HUES64 (cell line): ENCODE measurements at regions not wholly inside any gene's neighbourhood (a gene's known extent, or its start where the extent isn't known, plus 50 kb on each side); places are given as distances from the start of the nearest gene placed in this dataset.
A peak's percentile ranks its signal among the peaks of the same experiment; 100 is the strongest.

ENCODE experiments used
- H3K27ac ChIP-seq: 2 replicates; pipeline ENCODE4 v1.7.0; 2013; ENCODE audit warnings: low read depth, low read length, inconsistent platforms
- H3K27me3 ChIP-seq: 2 replicates; pipeline ENCODE4 v1.6.1; 2013; ENCODE audit warnings: mild to moderate bottlenecking, low read length; ENCODE audit not compliant: insufficient read depth
- H3K36me3 ChIP-seq: 2 replicates; pipeline ENCODE4 v1.6.1; 2013; ENCODE audit warnings: mild to moderate bottlenecking, low read length; ENCODE audit not compliant: insufficient read depth
- H3K4me1 ChIP-seq: 2 replicates; pipeline ENCODE4 v1.6.1; 2013; ENCODE audit warnings: mild to moderate bottlenecking, low read length, moderate library complexity; ENCODE audit not compliant: insufficient read depth
- H3K4me3 ChIP-seq: 2 replicates; pipeline ENCODE4 v1.5.1; 2013; ENCODE audit warnings: mild to moderate bottlenecking, low read length, moderate library complexity
- H3K9ac ChIP-seq: 2 replicates; pipeline ENCODE4 v1.6.1; 2013; ENCODE audit warnings: mild to moderate bottlenecking, low read depth, low read length
- H3K9me3 ChIP-seq: 2 replicates; pipeline ENCODE4 v1.6.1; 2013; ENCODE audit warnings: low read depth, low read length; ENCODE audit not compliant: insufficient read depth
- WGBS: fragments of 150-250, 120-280 bp; methylation state at CpG from one replicate; pipeline ENCODE4 v1.1.7; 2013; ENCODE audit warnings: missing lambda C conversion rate; 5-methylcytosine and 5-hydroxymethylcytosine counted together

DNA sequence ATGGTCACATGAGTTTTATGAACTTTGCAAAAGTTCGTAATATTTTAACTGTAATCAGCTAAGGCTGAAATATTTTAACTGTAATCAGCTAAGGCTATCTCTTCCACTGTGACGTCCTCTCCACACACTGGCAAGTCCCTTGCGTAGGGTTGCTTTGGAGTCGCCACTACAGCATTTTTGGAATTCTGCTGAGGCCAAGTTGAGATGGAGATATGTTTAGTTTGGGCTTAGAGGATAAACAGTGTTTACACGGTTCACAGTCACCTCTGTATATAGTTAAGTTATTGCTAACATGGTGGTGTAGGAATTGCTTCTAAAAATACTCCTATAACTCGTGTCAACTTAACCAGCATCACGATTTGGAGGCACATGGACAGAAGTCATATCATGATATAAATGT lies 143.6 kb upstream of the SERP2 start:
- Histone ChIP-seq H3K27ac (no peak overlapping the region), H3K27me3 (no peaks in the 10 kb centered on the region), H3K36me3 (no peaks in the 10 kb centered on the region), H3K4me3 (no peak overlapping the region), H3K4me1 (peaks cover 13% of the 10 kb centered on the region), H3K9me3 (no peaks in the 10 kb centered on the region), H3K9ac (no peak overlapping the region)
- 91% methylated on average over 7 of the region's 7 CpGs for WGBS

DNA sequence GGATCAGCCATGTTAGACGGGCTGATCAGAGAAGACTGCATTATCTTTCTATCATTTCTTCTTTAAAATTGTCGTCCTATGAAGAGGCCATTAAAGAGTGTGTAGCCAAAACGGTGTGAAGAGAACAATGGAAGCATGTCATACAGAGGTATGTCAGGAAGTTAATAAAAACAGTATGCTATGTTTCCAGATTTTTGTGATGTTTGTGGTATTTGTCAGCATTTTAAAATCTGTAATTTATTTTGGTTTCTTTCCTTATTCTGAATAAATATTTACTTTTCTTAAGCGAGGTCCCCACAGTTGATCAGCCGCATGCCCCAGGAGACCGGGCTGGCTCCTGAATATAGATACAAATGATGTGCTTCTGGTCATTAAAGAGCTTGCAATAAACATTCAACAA lies 142.9 kb upstream of the SERP2 start:
- Histone ChIP-seq H3K9ac (no peak overlapping the region), H3K4me3 (no peak overlapping the region), H3K4me1 (peaks cover 13% of the 10 kb centered on the region), H3K27ac (no peak overlapping the region), H3K9me3 (no peaks in the 10 kb centered on the region), H3K36me3 (no peaks in the 10 kb centered on the region), H3K27me3 (no peaks in the 10 kb centered on the region)
- 98% methylated on average over 5 of the region's 6 CpGs for WGBS

GRCh38 chr13:44231786-44232516 lies 141.7 kb upstream of the SERP2 start:
- peak overlapping the region; percentile 80 for H3K27ac ChIP-seq
- no peaks in the 10 kb centered on the region for H3K9me3 ChIP-seq
- no peaks in the 10 kb centered on the region for H3K27me3 ChIP-seq
- 73% methylated on average over 15 of the region's 15 CpGs for WGBS
- H3K36me3 ChIP-seq: no peaks in the 10 kb centered on the region
- H3K4me1 ChIP-seq: peaks cover 13% of the 10 kb centered on the region
- no peak overlapping the region for H3K4me3 ChIP-seq
- peak overlapping the region; percentile 11; the same call in 1 of the 2 replicates for H3K9ac ChIP-seq

DNA sequence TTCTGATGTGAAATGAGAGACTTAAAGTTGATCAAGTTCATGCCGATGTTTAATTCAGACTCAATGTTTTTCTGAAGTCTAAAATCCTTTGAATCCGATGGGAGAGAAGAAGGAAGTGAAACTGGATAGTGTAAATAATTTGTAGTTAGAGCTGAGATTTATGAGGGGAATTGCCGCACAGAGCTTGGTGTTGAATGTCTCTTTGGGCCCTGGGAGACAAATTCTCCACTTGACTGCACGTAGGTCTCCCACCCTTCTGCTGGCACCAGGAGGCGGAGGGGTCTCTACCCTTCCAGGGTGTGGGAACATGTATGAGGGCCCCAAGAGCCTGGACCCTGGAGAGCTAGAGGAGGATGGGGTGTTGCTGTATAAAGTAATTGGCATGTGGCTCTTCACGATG lies 140.8 kb upstream of the SERP2 start:
- H3K27me3 ChIP-seq: no peaks in the 10 kb centered on the region
- no peaks in the 10 kb centered on the region for H3K36me3 ChIP-seq
- H3K9ac ChIP-seq: no peak overlapping the region
- peaks cover 13% of the 10 kb centered on the region for H3K4me1 ChIP-seq
- no peaks in the 10 kb centered on the region for H3K9me3 ChIP-seq
- H3K4me3 ChIP-seq: no peak overlapping the region
- no peak overlapping the region for H3K27ac ChIP-seq
- WGBS: 96% methylated on average over 6 of the region's 6 CpGs

DNA sequence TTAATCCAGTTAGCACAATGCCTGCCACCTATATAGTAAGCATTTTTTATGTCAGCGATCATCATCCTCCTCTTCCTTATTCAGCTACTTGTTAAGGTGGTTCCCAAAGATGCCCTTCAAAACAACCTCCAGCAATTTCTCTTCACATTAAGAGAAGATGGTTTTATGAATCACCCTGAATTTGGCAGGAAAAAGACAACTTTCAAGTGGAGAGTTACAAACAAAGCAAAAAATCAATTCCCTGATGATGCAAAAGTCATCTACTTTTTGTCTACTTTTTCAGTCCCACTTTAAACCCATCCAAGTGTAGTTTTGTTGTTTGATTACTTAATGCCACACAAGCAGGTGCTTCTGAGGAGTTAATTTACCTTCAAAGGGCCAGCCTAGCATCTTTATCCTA lies 139.1 kb upstream of the SERP2 start:
- H3K27ac ChIP-seq: no peak overlapping the region
- H3K4me1 ChIP-seq: peaks cover 13% of the 10 kb centered on the region
- no peaks in the 10 kb centered on the region for H3K9me3 ChIP-seq
- H3K27me3 ChIP-seq: no peaks in the 10 kb centered on the region
- H3K9ac ChIP-seq: no peak overlapping the region
- 92% methylated on average over 1 of the region's 1 CpG for WGBS
- H3K4me3 ChIP-seq: no peak overlapping the region
- H3K36me3 ChIP-seq: no peaks in the 10 kb centered on the region

DNA sequence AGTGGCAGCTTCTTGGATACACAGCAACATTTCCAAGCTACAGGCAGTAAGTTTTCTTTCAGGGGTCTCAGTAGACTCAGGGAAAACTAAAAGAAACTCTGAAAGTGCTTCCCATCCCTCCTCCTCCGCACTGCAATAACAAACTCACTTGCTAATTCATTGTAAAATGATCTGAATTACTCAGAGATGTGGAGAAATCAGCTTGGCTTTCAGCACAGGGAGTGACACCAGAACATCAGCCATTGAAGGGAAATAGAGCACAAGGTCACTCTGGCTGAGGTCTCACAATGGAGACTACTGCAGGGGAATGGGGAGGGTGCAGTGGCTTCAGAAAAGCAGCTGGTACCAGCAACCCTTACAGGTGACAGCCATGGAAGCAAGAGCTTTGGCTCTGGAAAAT lies 137.3 kb upstream of the SERP2 start:
- Histone ChIP-seq H3K4me1 (peaks cover 13% of the 10 kb centered on the region), H3K27ac (no peak overlapping the region), H3K4me3 (no peak overlapping the region), H3K9ac (no peak overlapping the region), H3K27me3 (no peaks in the 10 kb centered on the region), H3K36me3 (no peaks in the 10 kb centered on the region), H3K9me3 (no peaks in the 10 kb centered on the region)
- 100% methylated on average over 1 of the region's 1 CpG for WGBS

DNA sequence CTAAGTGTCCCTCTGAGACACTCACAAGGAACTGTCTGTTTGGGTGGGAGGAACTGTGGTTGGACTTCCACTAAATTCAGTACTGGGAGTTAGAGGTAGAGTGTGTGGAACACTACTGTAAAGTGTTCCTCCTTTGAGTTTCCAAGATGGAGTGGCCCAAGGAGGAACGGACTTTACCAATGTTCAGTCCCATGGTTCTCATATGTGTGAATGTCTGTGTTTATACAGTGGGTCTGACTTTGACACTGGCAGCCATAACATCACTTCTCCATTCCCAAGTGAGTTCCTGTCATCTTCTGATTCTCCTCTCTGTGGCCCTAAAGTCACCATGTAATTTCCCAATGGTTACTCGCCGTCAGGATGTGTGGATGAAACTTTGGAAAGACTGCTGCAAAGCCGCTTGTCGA lies 136.8 kb upstream of the SERP2 start:
- Histone ChIP-seq H3K27me3 (no peaks in the 10 kb centered on the region), H3K9me3 (no peaks in the 10 kb centered on the region), H3K27ac (no peak overlapping the region), H3K36me3 (no peaks in the 10 kb centered on the region), H3K9ac (no peak overlapping the region), H3K4me1 (peaks cover 11% of the 10 kb centered on the region), H3K4me3 (no peak overlapping the region)
- WGBS: 93% methylated on average over 5 of the region's 5 CpGs

- Histone ChIP-seq H3K27ac (no peak overlapping the region), H3K9me3 (no peaks in the 10 kb centered on the region), H3K27me3 (no peaks in the 10 kb centered on the region), H3K4me1 (peaks cover 6% of the 10 kb centered on the region), H3K9ac (no peak overlapping the region), H3K36me3 (no peaks in the 10 kb centered on the region), H3K4me3 (no peak overlapping the region)
- 87% methylated on average over 3 of the region's 4 CpGs for WGBS
Measured at GRCh38 chr13:44237276-44237767, 136.3 kb upstream of the SERP2 start.

GRCh38 chr13:44237881-44238421 lies 135.7 kb upstream of the SERP2 start:
- no peak overlapping the region for H3K27ac ChIP-seq
- no peaks in the 10 kb centered on the region; the same call in 1 of the 2 replicates for H3K4me1 ChIP-seq
- H3K27me3 ChIP-seq: no peaks in the 10 kb centered on the region
- H3K4me3 ChIP-seq: no peak overlapping the region
- 87% methylated on average over 4 of the region's 4 CpGs for WGBS
- no peaks in the 10 kb centered on the region for H3K9me3 ChIP-seq
- H3K9ac ChIP-seq: no peak overlapping the region
- H3K36me3 ChIP-seq: no peaks in the 10 kb centered on the region

- H3K4me3 ChIP-seq: no peak overlapping the region
- no peaks in the 10 kb centered on the region for H3K9me3 ChIP-seq
- no peak overlapping the region for H3K9ac ChIP-seq
- no peaks in the 10 kb centered on the region for H3K27me3 ChIP-seq
- H3K27ac ChIP-seq: no peak overlapping the region
- WGBS: no CpG with 5 or more reads among the region's 1 CpG
- H3K4me1 ChIP-seq: no peaks in the 10 kb centered on the region; the same call in 1 of the 2 replicates
- no peaks in the 10 kb centered on the region for H3K36me3 ChIP-seq
Measured at GRCh38 chr13:44240611-44241145, 132.9 kb upstream of the SERP2 start.

DNA sequence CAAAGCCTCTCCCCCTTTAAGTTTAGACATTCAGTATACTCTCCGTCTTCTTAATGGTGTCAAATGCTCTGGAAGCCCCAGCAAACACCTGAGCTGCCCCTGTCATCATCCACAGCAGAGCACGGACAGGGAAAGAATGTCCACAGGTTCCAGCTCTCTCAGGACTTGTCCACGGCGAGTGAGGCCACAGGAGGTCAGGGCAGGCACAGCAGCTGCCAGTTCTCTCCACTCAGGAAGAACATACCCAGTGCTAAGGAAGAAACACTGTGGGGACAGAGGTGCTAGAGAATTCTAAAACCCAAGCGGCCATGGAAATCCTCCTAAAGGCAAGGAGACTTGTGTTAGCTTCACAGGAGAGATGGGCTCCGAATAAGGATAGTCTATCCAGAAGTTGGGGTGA lies 132.0 kb upstream of the SERP2 start:
- Histone ChIP-seq H3K27me3 (no peaks in the 10 kb centered on the region), H3K9ac (no peak overlapping the region), H3K27ac (no peak overlapping the region), H3K36me3 (no peaks in the 10 kb centered on the region), H3K4me3 (no peak overlapping the region), H3K4me1 (no peaks in the 10 kb centered on the region; the same call in 1 of the 2 replicates), H3K9me3 (no peaks in the 10 kb centered on the region)
- 92% methylated on average over 6 of the region's 6 CpGs for WGBS
